ENCODE measurements at regions not wholly inside any gene's neighbourhood (a gene's known extent, or its start where the extent isn't known, plus 50 kb on each side); places are given as distances from the start of the nearest gene placed in this dataset.
"Not testable (repeated sequence)": the region's sequence is repeated elsewhere in the genome, so short reads cannot be mapped to it uniquely, and the experiment has no call there.

DNA sequence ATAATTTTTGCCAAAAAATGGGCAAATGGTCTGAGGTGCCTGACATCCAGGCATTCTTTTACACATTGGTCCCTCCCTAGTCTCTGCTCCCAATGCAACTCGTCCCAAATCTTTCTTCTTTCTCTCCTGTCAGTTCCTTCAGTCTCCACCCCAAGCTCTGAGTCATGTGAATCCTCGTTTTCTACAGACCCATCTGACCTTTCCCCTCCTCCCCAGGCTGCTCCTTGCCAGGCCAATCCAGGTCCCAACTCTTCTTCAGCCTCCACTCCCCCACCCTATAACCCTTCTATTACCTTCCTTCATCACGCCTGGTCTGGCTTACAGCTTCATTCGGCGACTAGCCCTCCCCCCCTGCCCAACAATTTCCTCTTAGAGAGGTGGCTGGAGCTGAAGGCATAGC, 55.3 kb downstream of the BBS10 start:
- DNase-seq; ATAC-seq; H3K27me3 ChIP-seq; H3K27ac ChIP-seq; H3K36me3 ChIP-seq; H3K4me3 ChIP-seq; H3K9me3 ChIP-seq; intact Hi-C loops (cut with DNase I); H3K4me1 ChIP-seq: not testable (repeated sequence)

DNA sequence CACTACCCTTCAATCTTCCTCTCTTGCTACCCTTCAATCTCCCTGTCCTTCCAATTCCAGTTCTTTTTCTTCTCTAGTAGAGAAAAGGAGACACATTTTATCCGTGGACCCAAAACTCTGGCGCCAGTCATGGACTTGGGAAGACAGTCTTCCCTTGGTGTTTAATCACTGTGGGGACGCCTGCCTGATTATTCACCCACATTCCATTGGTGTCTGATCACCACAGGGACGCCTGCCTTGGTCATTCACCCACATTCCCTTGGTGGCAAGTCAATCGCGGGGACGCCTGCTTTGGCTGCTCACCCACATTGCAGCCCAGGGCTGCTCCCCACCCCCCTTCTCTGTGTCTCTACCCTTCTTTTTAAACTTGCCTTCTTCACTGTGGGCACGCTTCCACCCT, 55.9 kb downstream of the BBS10 start:
- H3K36me3 ChIP-seq; H3K9me3 ChIP-seq; H3K27me3 ChIP-seq; H3K4me1 ChIP-seq; DNase-seq; H3K4me3 ChIP-seq; H3K27ac ChIP-seq; intact Hi-C loops (cut with DNase I); ATAC-seq: not testable (repeated sequence)

DNA sequence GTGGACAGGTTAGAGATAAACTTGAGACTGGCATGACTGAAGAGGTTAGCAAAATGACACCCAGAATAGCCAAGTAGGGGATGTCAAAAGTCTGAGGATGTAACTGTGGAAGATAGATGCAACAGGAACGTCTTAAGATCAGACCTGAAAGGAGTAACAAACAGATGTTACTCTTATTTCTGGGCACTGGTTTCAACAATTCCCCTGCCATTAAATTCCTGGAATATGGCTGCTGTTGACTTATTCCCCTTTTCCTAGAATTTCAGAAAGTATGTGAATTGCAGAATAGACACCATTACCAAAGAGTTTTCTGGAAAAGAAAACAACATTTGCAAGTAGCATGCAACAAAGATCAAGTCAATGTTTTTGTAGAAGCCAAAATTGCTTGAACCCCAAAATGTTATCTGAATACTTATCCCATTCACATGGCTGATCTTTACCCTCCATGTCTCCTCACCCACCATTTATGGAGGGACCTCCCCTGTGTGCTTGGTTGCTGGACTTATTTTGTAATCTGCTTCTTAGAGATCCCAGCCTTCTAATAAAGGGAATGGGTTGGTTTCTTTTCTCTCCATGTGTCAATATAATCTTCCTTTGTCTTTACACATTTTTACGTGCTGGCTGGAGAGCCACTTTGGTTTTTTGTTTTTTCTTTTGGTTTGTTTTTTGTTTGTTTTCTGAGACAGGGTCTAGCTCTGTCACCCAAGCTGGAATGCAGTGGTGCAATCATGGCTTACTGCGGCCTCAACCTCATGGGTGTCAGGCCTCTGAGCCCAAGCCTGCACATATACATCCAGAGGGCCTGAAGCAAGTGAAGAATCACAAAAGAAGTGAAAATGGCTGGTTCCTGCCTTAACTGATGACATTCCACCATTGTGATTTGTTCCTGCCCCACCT, 57.0 kb downstream of the BBS10 start:
- Histone ChIP-seq H3K27me3 (no peaks in the 10 kb centered on the region), H3K4me3 (no peak overlapping the region), H3K27ac (no peak overlapping the region), H3K4me1 (no peaks in the 10 kb centered on the region), H3K36me3 (no peaks in the 10 kb centered on the region), H3K9me3 (no peaks in the 10 kb centered on the region)
- TF ChIP-seq, protein P1, sequence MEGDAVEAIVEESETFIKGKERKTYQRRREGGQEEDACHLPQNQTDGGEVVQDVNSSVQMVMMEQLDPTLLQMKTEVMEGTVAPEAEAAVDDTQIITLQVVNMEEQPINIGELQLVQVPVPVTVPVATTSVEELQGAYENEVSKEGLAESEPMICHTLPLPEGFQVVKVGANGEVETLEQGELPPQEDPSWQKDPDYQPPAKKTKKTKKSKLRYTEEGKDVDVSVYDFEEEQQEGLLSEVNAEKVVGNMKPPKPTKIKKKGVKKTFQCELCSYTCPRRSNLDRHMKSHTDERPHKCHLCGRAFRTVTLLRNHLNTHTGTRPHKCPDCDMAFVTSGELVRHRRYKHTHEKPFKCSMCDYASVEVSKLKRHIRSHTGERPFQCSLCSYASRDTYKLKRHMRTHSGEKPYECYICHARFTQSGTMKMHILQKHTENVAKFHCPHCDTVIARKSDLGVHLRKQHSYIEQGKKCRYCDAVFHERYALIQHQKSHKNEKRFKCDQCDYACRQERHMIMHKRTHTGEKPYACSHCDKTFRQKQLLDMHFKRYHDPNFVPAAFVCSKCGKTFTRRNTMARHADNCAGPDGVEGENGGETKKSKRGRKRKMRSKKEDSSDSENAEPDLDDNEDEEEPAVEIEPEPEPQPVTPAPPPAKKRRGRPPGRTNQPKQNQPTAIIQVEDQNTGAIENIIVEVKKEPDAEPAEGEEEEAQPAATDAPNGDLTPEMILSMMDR (IDR thresholded peaks at IDR 0.05), result no peak
- ATAC-seq, result no peak
- no peak for DNase-seq
- intact Hi-C loops (cut with DNase I), result no loop called here

DNA sequence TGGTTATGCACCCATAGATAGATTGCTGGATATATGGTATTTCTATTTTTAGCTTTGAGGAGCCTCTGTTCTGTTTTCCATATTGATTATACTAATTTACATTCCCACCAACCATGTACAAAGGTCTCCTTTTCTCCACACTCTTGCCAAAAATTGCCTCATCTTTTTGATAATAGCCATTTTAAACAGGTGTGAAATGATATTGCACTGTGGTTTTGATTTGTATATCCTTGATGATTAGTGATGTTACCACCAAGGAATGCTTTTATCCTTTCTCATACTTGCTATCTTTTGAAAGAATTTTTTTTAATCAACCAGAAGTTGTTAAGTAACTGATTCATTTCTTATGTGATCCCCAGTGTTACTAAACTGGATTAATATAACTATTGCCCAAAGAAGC, 60.0 kb downstream of the BBS10 start:
- Histone ChIP-seq H3K36me3 (no peaks in the 10 kb centered on the region), H3K27ac (no peak overlapping the region), H3K9me3 (no peaks in the 10 kb centered on the region), H3K4me1 (no peaks in the 10 kb centered on the region), H3K27me3 (no peaks in the 10 kb centered on the region), H3K4me3 (no peak overlapping the region)
- TF ChIP-seq, protein P1 (IDR thresholded peaks at IDR 0.05), result no peak
- ATAC-seq, result no peak
- intact Hi-C loops (cut with DNase I), result no loop called here
- DNase-seq, result no peak

DNA sequence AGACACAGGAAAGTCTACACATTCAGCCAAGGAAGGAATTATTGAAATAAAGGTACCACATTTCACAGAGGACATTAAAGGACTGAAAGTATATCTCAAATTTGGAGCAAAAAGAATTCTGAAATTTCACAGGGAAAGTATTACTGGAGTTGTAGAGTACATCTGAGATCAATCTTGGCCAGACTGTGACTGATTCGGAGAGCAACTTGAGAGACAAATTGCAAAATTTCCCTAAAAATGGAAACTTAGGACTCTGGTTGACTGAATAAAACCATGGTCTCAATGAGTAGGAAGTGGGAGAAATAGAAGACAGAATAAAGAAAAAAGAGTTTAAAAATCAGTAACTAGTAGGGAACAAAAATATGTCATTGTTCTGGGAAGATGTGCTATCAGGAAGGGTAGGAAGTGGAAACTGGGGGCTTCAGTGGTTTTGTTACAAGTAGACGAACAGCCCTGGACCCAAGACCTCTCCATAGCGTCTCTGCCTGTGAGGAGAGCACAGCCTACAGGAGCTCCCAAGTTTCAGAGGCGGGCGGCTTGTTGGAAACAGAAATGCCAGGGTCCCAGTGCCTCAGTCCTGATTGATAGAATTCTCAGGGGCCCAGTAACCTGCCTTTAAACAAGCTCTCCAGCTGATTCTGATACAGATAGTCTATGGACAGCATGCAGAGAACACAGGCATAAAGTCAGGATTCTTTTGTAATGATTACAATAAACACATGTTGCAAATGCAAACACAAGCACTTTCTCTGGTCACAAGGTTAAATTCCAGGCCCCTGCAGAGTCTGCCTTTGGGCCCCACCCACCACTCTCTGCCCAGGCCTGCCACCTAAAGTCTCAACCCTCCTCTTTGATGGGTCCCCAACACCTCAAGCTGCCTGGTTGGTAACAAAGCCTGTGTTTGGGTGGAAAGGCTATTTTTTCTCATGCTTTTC, 63.1 kb downstream of the BBS10 start:
- DNase-seq (no peak), ATAC-seq (peak; percentile 45)
- Histone ChIP-seq H3K36me3 (no peaks in the 10 kb centered on the region), H3K27me3 (no peaks in the 10 kb centered on the region), H3K4me3 (no peak overlapping the region), H3K4me1 (no peaks in the 10 kb centered on the region), H3K9me3 (no peaks in the 10 kb centered on the region), H3K27ac (no peak overlapping the region)
- intact Hi-C loops (cut with DNase I), result no loop called here
- TF ChIP-seq, protein P1 (IDR thresholded peaks at IDR 0.05), result no peak

DNA sequence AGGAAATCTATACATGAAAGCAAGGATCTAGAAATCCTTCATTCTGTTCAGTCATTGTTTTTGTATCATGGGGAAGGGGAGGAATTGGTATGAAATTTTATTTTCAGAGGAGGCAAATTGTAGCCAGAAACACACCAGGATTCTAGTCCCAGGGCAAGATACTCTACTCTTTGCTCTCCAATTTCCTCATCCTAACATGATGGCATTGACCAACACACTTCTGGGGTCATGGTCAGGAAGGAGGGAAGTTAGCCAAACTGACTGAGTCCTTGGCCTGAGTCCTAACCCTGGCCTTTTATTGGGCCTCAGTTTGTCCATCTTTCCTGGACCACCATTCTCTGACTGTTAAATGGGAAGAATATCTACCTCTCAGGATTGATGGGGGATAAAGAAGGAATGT, 65.5 kb downstream of the BBS10 start:
- intact Hi-C loops (cut with DNase I), result no loop called here
- Histone ChIP-seq H3K4me3 (no peak overlapping the region), H3K4me1 (no peaks in the 10 kb centered on the region), H3K9me3 (no peaks in the 10 kb centered on the region), H3K36me3 (no peaks in the 10 kb centered on the region), H3K27ac (no peak overlapping the region), H3K27me3 (no peaks in the 10 kb centered on the region)
- DNase-seq (no peak), ATAC-seq (no peak)
- TF ChIP-seq, protein P1 (IDR thresholded peaks at IDR 0.05), result no peak

All from left lung (tissue), 4 donors.